ENCODE measurements at regions not wholly inside any gene's neighbourhood (a gene's known extent, or its start where the extent isn't known, plus 50 kb on each side); places are given as distances from the start of the nearest gene placed in this dataset.

DNA sequence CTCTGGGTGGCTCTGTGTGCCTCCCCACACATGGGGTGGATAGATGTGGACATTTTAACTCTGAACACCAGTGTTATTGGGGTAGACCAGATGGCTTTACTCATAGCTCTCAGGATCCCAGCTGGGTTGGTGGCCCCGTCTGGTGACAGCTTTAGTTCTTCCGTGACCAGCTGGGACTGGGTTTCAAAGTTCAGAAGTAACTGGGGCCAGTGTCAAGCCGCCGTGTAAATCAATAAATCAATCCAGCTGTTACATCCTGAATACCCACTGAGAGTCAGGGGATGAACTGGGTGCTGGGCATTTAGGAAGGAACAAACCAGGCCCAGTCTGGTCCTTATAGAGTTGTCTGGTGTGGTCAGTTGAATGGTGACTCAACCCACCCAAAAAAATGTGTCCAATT, 269.4 kb downstream of the CTTN start (continued):
- TF ChIP-seq, protein P1, sequence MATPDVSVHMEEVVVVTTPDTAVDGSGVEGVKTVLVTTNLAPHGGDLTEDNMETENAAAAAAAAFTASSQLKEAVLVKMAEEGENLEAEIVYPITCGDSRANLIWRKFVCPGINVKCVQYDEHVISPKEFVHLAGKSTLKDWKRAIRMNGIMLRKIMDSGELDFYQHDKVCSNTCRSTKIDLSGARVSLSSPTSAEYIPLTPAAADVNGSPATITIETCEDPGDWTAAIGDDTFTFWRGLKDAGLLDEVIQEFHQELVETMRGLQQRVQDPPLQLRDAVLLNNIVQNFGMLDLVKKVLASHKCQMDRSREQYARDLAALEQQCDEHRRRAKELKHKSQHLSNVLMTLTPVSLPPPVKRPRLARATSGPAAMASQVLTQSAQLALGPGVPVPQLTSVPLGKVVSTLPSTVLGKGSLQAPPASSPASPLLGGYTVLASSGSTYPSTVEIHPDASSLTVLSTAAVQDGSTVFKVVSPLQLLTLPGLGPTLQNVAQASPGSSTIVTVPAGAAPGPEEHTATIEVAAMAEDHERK (CRISPR knock-in tag; IDR thresholded peaks at IDR 0.05; ENCODE audit: low read depth), result no peak
- TF ChIP-seq ZNF468 (CRISPR knock-in tag; IDR thresholded peaks at IDR 0.05) (no peak), PLRG1 (conservative IDR thresholded peaks at IDR 0.05) (no peak), MYC (CRISPR knock-in tag; IDR thresholded peaks at IDR 0.05; ENCODE audit: borderline replicate concordance) (0 out of 2 replicates have a peak, but pooled peaks have one; percentile 13), ZNF124 (CRISPR knock-in tag; IDR thresholded peaks at IDR 0.05) (no peak), DNMT1 (CRISPR knock-in tag; IDR thresholded peaks at IDR 0.05) (no peak), ZNF225 (CRISPR knock-in tag; IDR thresholded peaks at IDR 0.05) (no peak), ZNF558 (CRISPR knock-in tag; IDR thresholded peaks at IDR 0.05; ENCODE audit: borderline replicate concordance) (no peak), GATAD2A (CRISPR knock-in tag; IDR thresholded peaks at IDR 0.05) (peak; percentile 76), ZNF263 (CRISPR knock-in tag; IDR thresholded peaks at IDR 0.05) (no peak), ZNF709 (CRISPR knock-in tag; IDR thresholded peaks at IDR 0.05) (no peak), ARHGAP35 (CRISPR knock-in tag; IDR thresholded peaks at IDR 0.05; ENCODE audit: borderline replicate concordance) (0 out of 2 replicates have a peak, but pooled peaks have one; percentile 45), ZNF484 (CRISPR knock-in tag; IDR thresholded peaks at IDR 0.05; ENCODE audit: borderline replicate concordance, low read depth) (no peak), ZNF761 (CRISPR knock-in tag; conservative IDR thresholded peaks at IDR 0.05) (no peak), MLLT10 (CRISPR knock-in tag; IDR thresholded peaks at IDR 0.05) (no peak), HES4 (CRISPR knock-in tag; IDR thresholded peaks at IDR 0.05; ENCODE audit: borderline replicate concordance) (no peak), ZNF24 (IDR thresholded peaks at IDR 0.05) (no peak), SPEN (CRISPR knock-in tag; IDR thresholded peaks at IDR 0.05; ENCODE audit: low read depth) (no peak), ATAD3A (CRISPR knock-in tag; IDR thresholded peaks at IDR 0.05) (no peak), THYN1 (CRISPR knock-in tag; IDR thresholded peaks at IDR 0.05; ENCODE audit: borderline replicate concordance, low read depth) (no peak), ZNF33B (CRISPR knock-in tag; IDR thresholded peaks at IDR 0.05) (no peak)
- TF ChIP-seq, protein P2, sequence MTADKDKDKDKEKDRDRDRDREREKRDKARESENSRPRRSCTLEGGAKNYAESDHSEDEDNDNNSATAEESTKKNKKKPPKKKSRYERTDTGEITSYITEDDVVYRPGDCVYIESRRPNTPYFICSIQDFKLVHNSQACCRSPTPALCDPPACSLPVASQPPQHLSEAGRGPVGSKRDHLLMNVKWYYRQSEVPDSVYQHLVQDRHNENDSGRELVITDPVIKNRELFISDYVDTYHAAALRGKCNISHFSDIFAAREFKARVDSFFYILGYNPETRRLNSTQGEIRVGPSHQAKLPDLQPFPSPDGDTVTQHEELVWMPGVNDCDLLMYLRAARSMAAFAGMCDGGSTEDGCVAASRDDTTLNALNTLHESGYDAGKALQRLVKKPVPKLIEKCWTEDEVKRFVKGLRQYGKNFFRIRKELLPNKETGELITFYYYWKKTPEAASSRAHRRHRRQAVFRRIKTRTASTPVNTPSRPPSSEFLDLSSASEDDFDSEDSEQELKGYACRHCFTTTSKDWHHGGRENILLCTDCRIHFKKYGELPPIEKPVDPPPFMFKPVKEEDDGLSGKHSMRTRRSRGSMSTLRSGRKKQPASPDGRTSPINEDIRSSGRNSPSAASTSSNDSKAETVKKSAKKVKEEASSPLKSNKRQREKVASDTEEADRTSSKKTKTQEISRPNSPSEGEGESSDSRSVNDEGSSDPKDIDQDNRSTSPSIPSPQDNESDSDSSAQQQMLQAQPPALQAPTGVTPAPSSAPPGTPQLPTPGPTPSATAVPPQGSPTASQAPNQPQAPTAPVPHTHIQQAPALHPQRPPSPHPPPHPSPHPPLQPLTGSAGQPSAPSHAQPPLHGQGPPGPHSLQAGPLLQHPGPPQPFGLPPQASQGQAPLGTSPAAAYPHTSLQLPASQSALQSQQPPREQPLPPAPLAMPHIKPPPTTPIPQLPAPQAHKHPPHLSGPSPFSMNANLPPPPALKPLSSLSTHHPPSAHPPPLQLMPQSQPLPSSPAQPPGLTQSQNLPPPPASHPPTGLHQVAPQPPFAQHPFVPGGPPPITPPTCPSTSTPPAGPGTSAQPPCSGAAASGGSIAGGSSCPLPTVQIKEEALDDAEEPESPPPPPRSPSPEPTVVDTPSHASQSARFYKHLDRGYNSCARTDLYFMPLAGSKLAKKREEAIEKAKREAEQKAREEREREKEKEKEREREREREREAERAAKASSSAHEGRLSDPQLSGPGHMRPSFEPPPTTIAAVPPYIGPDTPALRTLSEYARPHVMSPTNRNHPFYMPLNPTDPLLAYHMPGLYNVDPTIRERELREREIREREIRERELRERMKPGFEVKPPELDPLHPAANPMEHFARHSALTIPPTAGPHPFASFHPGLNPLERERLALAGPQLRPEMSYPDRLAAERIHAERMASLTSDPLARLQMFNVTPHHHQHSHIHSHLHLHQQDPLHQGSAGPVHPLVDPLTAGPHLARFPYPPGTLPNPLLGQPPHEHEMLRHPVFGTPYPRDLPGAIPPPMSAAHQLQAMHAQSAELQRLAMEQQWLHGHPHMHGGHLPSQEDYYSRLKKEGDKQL (CRISPR knock-in tag; IDR thresholded peaks at IDR 0.05; ENCODE audit: low read depth), result no peak
- TF ChIP-seq, protein P3, sequence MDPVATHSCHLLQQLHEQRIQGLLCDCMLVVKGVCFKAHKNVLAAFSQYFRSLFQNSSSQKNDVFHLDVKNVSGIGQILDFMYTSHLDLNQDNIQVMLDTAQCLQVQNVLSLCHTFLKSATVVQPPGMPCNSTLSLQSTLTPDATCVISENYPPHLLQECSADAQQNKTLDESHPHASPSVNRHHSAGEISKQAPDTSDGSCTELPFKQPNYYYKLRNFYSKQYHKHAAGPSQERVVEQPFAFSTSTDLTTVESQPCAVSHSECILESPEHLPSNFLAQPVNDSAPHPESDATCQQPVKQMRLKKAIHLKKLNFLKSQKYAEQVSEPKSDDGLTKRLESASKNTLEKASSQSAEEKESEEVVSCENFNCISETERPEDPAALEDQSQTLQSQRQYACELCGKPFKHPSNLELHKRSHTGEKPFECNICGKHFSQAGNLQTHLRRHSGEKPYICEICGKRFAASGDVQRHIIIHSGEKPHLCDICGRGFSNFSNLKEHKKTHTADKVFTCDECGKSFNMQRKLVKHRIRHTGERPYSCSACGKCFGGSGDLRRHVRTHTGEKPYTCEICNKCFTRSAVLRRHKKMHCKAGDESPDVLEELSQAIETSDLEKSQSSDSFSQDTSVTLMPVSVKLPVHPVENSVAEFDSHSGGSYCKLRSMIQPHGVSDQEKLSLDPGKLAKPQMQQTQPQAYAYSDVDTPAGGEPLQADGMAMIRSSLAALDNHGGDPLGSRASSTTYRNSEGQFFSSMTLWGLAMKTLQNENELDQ (CRISPR knock-in tag; IDR thresholded peaks at IDR 0.05; ENCODE audit: borderline replicate concordance), result no peak
